ENCODE measurements at regions not wholly inside any gene's neighbourhood (a gene's known extent, or its start where the extent isn't known, plus 50 kb on each side); places are given as distances from the start of the nearest gene placed in this dataset.

- no peak for DNase-seq
These were observed 242.0 kb downstream of the EDEM1 start for GRCh38 chr3:5429517-5429890.

GRCh38 chr3:5430701-5431100, 243.2 kb downstream of the EDEM1 start:
- no peak for DNase-seq

- DNase-seq: no peak
These were observed 243.6 kb downstream of the EDEM1 start for GRCh38 chr3:5431146-5431545.

- no peak for DNase-seq
These were observed 244.4 kb downstream of the EDEM1 start for GRCh38 chr3:5431811-5432378.

- DNase-seq: no peak
These were observed 249.8 kb downstream of the EDEM1 start for GRCh38 chr3:5437296-5437782.

GRCh38 chr3:5437783-5438323, 250.3 kb downstream of the EDEM1 start:
- DNase-seq: no peak

GRCh38 chr3:5441401-5441800, 253.9 kb downstream of the EDEM1 start:
- DNase-seq: no peak

- DNase-seq: no peak
These were observed 254.7 kb downstream of the EDEM1 start for GRCh38 chr3:5442106-5442785.

GRCh38 chr3:5442786-5443138, 255.3 kb downstream of the EDEM1 start:
- no peak for DNase-seq

- DNase-seq: no peak
These were observed 256.7 kb downstream of the EDEM1 start for GRCh38 chr3:5444253-5444652.

GRCh38 chr3:5445676-5446201, 258.2 kb downstream of the EDEM1 start:
- no peak for DNase-seq

- DNase-seq: no peak
These were observed 260.7 kb downstream of the EDEM1 start for GRCh38 chr3:5448246-5448645.

GRCh38 chr3:5448816-5449215, 261.3 kb downstream of the EDEM1 start:
- DNase-seq: no peak

- DNase-seq: no peak
These were observed 268.7 kb downstream of the EDEM1 start for GRCh38 chr3:5456199-5456598.

GRCh38 chr3:5458526-5458925, 271.0 kb downstream of the EDEM1 start:
- no peak for DNase-seq

GRCh38 chr3:5462086-5462485, 274.6 kb downstream of the EDEM1 start:
- no peak for DNase-seq

- DNase-seq: no peak
These were observed 276.5 kb downstream of the EDEM1 start for GRCh38 chr3:5463991-5464390.

- no peak for DNase-seq
These were observed 277.1 kb downstream of the EDEM1 start for GRCh38 chr3:5464649-5465048.

GRCh38 chr3:5465183-5465582, 277.7 kb downstream of the EDEM1 start:
- no peak for DNase-seq

GRCh38 chr3:5466065-5466464, 278.6 kb downstream of the EDEM1 start:
- no peak for DNase-seq

GRCh38 chr3:5466717-5467116, 279.2 kb downstream of the EDEM1 start:
- DNase-seq: no peak

GRCh38 chr3:5473471-5473870, 286.0 kb downstream of the EDEM1 start:
- DNase-seq: no peak

- no peak for DNase-seq
These were observed 288.9 kb downstream of the EDEM1 start for GRCh38 chr3:5476403-5476802.

- DNase-seq: no peak
These were observed 291.8 kb downstream of the EDEM1 start for GRCh38 chr3:5479229-5479799.

All from femur (tissue), 1 donor.